Cardiac fibroblast (primary cell): ENCODE measurements at regions not wholly inside any gene's neighbourhood (a gene's known extent, or its start where the extent isn't known, plus 50 kb on each side); places are given as distances from the start of the nearest gene placed in this dataset.

ENCODE experiments used
- DNase-seq, 2 donors: peaks; one replicate each; pipeline versions ENCODE4 v3.0.0 to v3.0.0-alpha.2; 2010; ENCODE audit warnings: low read depth in 2 of 2
- H3K4me3 ChIP-seq, 2 donors: replicated peaks in 1 of 2; 1 replicate in 1 of 2; 2 replicates in 1 of 2; pipeline ENCODE4 v1.5.1; 2011; ENCODE audit warnings: low read depth in 2 of 2, low read length in 2 of 2, mild to moderate bottlenecking in 2 of 2, moderate library complexity in 1 of 2
- TF ChIP-seq, protein P1 (sequence below): IDR thresholded peaks from one replicate; pipeline ENCODE4 v1.5.1; 2011; ENCODE audit warnings: low read depth, mild to moderate bottlenecking, low read length, inconsistent platforms

DNA sequence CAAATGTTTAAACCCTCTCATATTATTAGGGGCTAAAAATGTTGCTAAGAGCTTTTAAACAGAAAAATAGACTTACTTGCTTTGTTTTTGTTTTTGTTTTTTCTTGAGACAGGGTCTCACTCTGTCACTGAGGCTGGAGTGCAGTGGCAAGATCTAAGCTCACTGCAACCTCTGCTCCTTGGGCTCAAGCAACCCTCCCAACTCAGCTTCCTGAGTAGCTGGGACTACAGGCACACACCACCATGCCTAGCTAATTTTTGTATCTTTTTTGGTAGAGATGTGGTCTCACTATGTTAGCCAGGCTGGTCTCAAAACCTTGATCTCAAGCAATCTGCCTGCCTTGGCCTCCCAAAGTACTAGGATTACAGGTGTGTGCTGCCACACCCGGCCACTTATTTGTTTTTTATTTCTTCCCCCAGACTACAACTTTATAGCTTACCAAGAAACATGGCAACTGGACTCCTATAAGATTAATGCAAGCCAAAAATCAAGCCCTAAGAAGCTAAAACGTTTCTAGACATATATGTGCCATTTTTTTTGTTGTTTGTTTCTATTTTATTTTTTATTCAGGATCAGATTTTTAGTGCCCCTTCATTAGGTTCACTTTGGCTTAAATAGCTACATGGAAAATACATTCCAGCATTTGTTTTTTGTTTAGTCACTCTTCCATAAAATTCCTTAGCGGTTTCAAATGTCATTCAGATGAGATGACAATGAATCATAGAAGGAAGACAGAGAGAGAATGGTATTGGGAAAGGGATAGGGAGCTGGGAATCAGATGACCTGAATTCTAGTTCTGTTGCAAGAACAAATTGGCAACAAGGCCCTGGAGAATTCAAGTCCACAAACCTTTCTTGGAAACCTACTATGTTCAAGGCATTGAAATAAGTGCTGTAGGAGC lies 163.4 kb upstream of the MKLN1 start:
- TF ChIP-seq, protein P1, sequence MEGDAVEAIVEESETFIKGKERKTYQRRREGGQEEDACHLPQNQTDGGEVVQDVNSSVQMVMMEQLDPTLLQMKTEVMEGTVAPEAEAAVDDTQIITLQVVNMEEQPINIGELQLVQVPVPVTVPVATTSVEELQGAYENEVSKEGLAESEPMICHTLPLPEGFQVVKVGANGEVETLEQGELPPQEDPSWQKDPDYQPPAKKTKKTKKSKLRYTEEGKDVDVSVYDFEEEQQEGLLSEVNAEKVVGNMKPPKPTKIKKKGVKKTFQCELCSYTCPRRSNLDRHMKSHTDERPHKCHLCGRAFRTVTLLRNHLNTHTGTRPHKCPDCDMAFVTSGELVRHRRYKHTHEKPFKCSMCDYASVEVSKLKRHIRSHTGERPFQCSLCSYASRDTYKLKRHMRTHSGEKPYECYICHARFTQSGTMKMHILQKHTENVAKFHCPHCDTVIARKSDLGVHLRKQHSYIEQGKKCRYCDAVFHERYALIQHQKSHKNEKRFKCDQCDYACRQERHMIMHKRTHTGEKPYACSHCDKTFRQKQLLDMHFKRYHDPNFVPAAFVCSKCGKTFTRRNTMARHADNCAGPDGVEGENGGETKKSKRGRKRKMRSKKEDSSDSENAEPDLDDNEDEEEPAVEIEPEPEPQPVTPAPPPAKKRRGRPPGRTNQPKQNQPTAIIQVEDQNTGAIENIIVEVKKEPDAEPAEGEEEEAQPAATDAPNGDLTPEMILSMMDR: no peak
- H3K4me3 ChIP-seq: no peak overlapping the region
- peak; percentile 80 to 93 for DNase-seq

DNA sequence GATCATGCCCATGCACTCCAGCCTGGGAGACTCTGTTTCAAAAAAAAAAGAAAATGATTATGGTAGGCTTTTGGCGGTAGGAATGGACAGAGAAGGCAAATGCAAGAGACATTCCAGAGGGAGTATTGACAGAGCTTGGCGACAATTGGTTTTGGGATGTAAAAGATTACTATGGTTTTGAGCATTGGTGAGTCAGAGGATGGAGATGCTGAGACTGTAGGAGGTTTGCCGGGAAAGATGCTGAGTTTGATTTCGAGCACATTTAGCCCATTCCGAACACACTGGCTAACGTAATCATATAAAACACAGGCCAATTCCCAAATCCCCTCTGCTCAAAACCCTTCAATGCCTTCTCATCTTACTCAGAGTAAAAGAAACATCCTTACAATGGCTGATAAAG lies 161.6 kb upstream of the MKLN1 start:
- peak in 1 of 2 donors; percentile 12 for DNase-seq
- TF ChIP-seq, protein P1: no peak
- H3K4me3 ChIP-seq: no peak overlapping the region

DNA sequence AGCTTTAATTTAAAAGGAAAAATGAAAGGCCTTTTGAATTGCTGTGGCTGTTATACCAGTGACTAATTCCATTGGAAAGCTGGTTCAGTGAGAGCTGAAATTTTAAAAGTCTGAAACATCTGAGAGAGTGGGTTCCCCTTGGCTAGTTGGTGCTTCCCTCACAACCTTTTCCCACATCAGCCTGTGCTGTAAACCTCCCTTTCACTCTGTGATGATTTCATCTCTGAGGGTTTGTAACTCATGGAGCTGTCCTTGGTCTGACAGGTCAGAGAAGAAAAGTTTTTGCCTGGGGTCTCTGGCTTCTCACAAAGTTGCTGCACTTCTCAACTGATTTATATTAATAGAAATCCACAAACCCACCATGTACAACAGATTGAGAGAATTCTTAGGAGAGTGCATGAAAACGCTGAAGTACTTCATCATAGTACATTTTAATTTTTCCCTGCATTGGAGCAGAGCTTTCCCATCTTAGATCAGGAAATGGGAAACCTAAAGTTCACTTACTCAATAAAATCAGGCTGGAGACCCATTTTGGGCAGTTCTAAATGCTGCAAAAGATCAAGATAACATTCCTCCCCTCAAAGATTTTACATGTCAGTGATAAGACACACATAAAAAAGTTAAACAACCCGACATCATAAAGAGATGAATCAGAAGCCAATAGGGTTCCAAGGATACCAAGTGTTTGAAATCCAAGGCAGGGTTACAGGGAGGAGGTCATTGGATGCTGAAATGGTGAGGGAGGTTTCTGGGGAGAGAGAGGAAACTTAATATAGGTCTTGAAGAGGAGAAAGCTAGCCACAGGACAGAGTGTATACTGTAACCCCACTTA lies 157.0 kb upstream of the MKLN1 start:
- TF ChIP-seq, protein P1: no peak
- H3K4me3 ChIP-seq: no peak overlapping the region
- DNase-seq: peak in 1 of 2 donors; percentile 35

DNA sequence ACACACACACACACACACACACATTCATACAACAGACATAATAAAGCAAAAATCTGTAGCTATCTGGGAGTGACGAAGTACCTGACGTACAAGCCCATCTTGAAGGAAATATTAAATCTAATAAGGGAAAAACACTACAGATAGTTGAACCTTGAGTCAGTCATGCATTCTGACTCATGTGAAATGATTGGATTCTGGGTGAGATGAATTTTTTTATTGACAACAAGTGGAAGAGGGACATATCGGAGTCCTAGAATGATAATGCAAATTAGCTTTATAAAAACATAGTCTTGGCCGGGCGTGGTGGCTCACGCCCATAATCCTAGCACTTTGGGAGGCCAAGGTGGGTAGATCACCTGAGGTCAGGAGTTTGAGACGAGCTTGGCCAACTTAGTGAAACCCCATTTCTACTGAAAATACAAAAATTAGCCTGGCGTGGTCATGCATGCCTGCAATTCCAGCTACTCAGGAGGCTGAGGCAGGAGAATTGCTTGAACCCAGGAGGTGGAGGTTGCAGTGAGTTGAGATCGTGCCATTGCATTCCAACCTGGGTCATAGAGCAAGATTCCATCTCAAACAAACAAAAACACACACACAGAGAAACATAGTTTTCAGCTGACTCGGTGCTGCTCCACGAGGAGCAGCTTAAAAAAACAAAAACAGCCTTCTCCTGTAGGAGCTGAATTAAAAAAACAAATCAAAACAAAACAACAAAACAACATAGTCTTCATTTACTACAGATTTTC lies 154.4 kb upstream of the MKLN1 start:
- no peak overlapping the region for H3K4me3 ChIP-seq
- DNase-seq: peak; percentile 11 to 87
- TF ChIP-seq, protein P1: no peak

DNA sequence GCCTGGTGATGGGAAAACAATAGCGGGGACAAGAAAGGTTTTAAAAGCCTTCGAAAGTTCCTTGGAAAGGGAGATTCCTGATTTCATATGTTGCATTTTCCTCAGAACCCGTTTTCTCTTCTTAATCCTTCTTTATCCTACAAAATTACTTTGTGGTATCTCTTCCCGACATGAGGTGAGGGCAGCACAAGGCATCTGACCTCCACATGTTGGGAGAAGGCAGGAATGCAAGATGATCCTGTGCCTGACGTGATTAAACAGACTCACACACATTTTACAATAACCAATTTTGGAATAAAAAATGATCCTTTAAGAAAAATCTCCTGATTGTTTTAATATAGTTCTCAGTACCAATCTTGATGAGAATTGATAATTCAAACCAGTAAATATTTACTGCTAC lies 153.3 kb upstream of the MKLN1 start:
- TF ChIP-seq, protein P1: no peak
- no peak for DNase-seq
- H3K4me3 ChIP-seq: no peak overlapping the region

DNA sequence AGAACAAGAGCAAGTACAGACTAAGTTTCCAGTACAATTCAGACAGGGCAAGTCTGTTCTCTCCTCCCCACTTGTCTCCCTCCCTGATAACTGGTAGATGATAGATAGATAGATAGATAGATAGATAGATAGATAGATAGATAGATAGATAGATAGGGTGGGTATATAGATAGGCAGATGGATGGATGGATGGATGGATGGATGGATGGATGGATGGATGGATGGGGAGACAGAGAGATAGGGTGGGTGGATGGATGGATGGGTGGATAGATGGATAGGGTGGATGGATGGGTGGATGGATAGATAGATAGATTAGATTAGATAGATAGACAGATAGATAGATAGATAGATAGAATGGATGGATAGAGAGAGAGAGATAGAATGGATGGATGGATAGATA lies 152.8 kb upstream of the MKLN1 start:
- no peak for DNase-seq
- H3K4me3 ChIP-seq: no peak overlapping the region
- TF ChIP-seq, protein P1: no peak
